Stimulated activated CD4-positive, alpha-beta T cell treated with anti-CD3 and anti-CD28 coated beads, Interleukin-2, amount 100 ng/mL, for 24 hours (primary cell): ENCODE measurements at regions not wholly inside any gene's neighbourhood (a gene's known extent, or its start where the extent isn't known, plus 50 kb on each side); places are given as distances from the start of the nearest gene placed in this dataset.
A peak's percentile ranks its signal among the peaks of the same experiment; 100 is the strongest.
"Not testable (repeated sequence)": the region's sequence is repeated elsewhere in the genome, so short reads cannot be mapped to it uniquely, and the experiment has no call there.

Experiments
- DNase-seq, 2 donors: peaks; one replicate each; pipeline ENCODE4 v3.0.0-alpha.2; 2020

- DNase-seq, result no peak
These were observed 315.0 kb upstream of the SLC39A10 start for GRCh38 chr2:195342061-195342460.

DNA sequence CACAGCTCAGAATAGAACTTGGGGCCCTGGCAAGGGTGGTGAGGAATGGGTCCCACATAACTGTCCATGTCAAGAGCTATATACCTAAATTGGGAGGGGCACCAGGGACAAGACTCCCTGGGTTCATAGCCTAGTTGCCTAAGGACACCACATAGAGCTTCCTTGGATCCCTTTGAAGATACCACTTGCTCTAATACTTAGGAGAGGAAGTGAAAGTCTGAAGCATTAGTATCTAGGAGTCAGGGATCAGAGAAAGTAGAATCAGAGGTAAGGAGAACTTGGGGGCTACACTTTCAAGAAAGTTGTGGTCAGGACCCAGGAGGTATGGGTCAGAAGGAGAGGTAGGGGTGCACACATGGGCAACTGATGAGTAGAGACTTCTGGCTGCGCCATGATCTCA lies 318.2 kb upstream of the SLC39A10 start:
- no peak for DNase-seq

DNA sequence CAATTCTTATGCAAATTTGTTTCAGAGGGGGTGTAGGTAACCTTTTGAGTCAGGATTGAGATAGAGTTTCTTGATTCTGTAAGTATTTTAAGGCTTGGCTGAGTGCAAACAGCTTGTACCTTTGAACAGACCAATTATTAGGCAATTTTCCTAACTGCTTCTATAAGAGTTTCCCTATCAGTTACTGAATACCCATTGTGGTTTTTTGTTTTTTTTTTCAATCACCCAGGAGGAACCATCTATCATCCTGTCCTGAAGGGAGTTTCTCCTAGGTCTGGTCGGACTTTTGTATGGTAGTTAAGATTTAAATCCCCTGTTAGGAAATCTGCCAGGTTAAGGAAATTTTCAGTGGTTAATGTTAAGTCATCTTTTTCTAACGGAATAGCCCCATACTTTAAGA lies 319.4 kb upstream of the SLC39A10 start:
- DNase-seq, result no peak

DNA sequence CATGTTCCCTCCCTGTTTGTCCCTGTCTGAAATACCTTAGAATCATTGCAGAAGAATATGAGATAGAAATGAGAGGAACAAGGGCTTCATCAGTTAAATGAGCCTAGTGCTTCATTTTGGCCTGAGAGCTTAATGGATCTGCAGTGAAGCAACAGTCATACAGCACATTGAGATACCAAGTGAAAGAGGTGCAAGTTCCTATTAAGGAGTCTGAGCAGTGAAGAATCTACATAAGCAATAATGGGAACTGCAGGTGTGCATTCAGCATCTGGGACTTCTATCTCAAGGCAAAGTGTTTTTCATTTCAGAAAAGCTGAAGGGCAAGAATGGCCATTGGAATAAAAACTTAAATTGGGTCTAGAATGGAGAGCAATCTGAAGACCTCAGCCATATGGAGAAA lies 323.2 kb upstream of the SLC39A10 start:
- DNase-seq, result no peak

DNA sequence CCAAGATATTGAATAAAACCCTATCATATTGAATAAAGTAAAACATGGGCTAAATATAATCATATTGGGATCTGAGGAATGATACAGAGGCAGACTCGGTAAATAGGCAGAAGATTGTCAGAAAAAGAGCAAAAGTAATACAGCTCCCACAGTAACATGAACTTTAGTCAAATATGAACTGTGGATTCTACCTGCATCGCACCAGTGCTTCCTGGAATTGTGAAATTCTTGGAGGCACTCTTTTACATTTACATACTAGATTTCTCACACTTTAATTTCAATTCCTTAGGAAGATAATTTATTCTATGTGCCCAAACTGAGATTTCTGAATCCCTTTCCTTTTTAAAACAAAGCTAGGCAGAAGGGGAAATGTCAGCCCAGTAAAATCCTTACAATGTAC lies 325.1 kb upstream of the SLC39A10 start:
- no peak for DNase-seq

DNA sequence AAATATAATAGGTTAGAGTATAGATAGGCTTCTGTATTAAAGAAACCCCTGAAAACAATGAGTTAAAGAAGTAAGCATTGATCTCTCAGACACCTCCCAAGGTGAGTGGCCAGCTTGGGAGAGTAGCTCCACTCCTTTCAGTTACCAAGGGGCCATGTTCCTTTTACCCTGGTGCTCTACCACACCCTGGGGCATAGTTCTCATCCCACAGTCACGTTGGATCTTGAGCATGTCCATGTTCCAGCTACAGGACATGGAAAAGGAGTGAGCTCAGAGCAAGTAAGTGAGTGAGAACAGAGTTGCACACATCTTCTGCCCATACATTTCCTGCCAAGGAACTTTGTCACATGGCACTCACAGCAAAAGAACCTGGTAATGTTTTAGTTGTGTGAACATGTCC lies 325.9 kb upstream of the SLC39A10 start:
- no peak for DNase-seq

- DNase-seq, result no peak
These were observed 326.5 kb upstream of the SLC39A10 start for GRCh38 chr2:195330513-195330956.

GRCh38 chr2:195329784-195330183 lies 327.2 kb upstream of the SLC39A10 start:
- not testable (repeated sequence) for DNase-seq

DNA sequence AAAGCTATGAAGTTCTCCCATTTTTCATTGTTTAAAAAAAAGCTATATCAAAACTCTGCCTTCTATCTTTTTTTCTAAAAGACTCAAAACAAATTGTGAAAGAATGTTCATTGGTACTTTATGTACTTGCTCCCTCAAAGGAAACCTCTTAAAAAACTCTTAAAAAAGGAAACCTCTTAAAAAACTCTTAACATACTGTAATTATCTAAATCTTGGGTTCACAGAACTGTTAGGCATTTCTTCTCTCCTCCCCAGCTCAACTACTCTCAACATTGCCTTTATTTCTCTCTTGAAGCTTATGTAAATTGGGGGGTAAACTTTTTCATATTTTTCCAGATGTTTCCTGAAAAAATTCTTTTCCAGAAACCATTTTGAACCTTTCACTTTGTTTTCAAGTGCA lies 330.5 kb upstream of the SLC39A10 start:
- no peak for DNase-seq

GRCh38 chr2:195322324-195322723 lies 334.7 kb upstream of the SLC39A10 start:
- DNase-seq, result no peak

- DNase-seq, result no peak
These were observed 336.5 kb upstream of the SLC39A10 start for GRCh38 chr2:195320413-195320973.

DNA sequence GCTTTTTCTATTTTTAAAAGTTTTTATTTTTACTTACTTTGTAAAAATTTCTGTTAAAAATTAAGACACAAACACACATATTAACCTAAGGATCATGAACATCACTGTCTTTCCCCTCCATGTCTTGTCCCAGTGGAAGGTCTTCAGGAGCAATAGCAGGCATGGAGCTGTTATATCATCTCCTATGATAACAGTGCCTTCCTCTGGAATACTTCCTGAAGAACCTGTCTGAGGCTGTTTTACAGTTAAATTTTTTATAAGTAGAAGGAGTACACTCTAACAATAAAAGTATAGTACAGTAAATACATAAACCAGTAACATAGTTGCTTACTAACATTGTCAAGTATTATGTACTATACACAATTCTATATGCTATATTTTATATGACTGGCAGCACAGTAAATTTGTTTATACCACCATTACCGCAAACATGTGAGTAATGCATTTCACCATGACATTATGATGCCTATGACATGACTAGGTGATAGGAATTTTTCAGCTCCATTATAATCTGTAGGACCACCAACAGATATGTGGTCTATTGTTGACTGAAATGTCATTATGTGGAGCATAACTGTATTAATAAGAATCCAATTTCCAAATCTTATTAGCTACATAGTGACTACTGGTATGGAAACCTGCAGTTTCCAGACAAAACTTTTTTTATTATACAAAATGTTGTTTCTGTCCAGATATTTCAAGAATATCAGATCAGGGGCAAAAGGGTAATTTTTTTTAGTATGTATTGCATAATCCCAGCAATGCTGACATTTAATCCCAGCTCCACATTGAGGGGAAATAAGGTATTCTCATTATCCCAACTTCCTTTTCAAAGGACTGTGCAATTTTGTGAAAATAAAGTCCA lies 337.2 kb upstream of the SLC39A10 start:
- no peak for DNase-seq

DNA sequence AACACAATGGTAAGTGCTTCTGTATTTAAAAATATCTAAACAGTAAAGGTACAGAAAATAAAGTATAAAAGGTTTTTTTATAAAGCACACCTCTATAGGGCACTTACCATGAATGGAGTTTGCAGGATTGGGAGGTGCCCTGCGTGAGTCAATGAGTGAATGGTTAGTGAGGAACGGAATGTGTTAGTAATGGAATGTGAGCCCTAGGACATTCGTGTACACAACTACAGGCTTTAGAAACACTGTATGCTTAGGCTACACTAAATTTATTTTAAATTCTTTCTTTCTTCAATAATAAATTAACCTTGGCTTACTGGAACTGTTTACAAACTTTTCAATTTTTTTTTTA lies 337.9 kb upstream of the SLC39A10 start:
- no peak for DNase-seq

DNA sequence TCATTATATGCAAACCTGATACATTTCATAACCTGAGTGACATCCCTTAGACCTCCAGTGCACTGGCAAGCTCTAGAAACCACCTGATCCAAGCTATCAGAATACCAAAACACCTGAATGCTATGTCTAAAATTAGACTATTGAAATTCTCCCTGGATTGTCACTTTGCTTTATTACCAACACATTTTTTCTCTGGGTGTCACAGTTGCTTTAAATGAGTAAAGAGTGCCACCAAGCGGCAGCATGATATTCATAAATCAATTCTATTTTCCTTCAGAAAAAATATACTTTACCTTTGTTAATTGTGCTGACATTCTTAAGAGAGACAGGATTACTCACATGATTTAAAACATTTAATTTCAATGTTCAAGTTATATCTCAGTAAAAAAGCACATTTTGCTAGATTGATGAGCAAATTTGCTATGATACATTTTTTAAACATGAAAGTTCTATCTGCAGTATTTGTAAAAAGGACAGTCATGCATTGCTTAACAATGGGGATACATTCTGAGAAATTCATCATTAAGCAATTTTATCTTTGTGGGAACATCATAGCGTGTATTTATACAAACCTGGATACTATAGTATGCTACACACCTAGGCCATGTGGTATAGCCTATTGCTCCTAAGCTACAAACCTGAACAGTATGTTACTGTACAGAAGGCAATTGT lies 338.4 kb upstream of the SLC39A10 start:
- peak; percentile 29 to 48 for DNase-seq

GRCh38 chr2:195317550-195317949 lies 339.5 kb upstream of the SLC39A10 start:
- no peak for DNase-seq

- no peak for DNase-seq
These were observed 340.5 kb upstream of the SLC39A10 start for GRCh38 chr2:195316486-195316885.

- DNase-seq, result no peak
These were observed 343.1 kb upstream of the SLC39A10 start for GRCh38 chr2:195313962-195314361.

GRCh38 chr2:195312662-195313061 lies 344.4 kb upstream of the SLC39A10 start:
- DNase-seq, result no peak

DNA sequence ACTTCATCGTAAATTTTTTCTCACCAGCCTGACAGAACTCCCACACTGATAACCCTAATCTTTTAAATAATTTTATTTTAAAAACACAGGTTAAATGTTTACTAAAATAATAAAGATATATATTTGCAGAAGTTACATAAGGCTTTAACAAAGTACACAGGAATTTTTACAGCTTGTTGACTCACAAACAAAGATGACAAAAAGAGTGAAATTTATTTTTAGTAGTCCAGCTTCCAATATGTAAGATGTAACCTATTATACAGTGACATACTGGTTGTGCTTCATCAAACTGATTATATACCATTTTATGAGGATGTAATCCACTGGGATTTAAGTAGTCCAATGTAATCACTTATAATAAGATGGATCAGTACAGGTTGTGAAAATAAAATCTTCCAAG lies 348.9 kb upstream of the SLC39A10 start:
- DNase-seq, result no peak

DNA sequence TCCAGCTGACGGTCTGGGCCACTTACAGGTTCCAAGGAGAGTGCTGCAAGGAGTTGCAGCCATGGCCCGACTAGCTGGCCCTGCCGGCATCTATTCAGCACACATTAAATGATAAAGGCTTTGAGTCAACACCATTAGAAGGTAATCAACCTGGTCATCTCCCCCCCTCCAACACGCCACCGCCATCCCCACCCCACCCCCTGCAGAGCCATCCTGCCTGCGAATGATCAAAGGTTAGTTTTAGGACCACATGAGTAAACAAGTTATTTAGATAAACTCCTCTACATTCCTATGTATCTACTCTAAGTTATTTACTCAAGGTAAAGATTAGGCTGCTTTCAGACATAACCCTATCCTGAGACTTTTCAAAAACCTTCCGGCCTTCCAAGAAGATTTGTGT lies 349.3 kb upstream of the SLC39A10 start:
- no peak for DNase-seq

DNA sequence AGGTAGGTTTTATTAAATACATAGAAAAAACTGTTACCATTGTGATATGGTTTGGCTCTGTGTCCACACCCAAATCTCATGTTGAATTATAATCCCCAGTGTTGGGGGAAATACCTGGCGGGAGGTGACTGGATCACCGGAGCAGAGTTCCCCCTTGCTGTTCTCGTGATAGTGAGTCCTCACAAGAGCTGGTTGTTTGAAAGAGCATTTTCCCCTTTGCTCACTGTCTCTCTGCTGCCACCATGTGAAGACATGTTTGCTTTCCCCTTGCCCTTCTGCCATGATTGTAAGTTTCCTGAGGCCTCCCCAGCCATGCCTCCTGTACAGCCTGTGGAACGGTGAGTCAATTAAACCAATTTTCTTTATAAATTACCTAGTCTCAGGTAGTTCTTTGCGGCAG lies 352.7 kb upstream of the SLC39A10 start:
- no peak for DNase-seq

DNA sequence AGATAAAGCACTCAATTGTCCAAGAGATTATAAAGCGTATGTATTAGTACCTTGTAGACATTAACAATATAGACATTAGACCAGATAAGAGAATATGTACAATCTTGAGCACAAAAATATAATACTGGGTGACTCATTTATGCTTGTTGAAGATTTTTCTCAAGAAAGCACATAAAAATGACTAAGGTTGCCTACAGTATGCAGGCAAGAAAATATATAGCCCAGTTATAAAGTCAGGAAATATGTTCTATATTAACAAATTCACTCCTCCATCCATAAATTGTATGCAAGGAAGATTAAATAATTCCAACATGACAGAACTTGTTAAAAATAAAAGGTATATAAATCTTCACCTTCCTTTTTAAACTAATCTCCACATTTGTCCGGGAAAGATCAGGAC lies 356.4 kb upstream of the SLC39A10 start:
- DNase-seq, result no peak

DNA sequence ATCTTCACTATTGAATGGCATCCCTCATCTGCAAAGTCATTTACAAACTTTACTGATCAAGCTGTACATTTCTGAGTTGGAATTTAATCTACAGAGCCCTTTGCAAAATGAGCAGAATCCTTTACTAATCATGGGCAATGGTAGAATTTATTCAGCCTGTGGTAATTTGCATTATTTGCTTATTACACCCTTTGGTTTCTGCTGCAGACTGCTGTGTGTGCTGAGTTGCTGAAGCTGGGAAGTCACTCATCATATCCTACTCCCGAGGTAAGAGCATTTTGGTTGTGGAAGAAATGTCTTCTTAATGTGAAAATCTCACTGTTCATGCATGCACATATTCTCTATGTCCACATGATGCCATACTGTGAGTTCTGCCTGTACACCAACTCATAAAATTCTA lies 357.4 kb upstream of the SLC39A10 start:
- DNase-seq, result no peak

DNA sequence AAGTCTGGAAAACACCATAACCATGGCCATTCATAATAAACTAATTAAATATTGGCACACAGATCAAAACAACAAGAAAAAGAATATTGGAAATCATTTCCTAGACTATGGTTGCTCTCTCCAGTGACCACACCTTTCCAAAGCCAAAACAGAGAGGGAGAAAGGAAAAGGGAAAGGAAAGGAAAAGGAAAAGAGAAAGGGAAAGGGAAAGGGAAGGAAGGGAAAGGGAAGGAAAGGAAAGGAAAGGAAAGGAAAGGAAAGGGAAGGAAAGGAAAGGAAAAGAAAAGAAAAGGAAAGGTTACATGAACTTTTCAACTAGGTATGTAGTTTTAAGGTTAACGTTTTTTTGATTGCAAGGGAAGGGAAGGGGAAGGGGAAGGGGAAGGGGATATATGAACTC lies 360.5 kb upstream of the SLC39A10 start:
- DNase-seq, result no peak
